ENCODE measurements at regions not wholly inside any gene's neighbourhood (a gene's known extent, or its start where the extent isn't known, plus 50 kb on each side); places are given as distances from the start of the nearest gene placed in this dataset.

DNA sequence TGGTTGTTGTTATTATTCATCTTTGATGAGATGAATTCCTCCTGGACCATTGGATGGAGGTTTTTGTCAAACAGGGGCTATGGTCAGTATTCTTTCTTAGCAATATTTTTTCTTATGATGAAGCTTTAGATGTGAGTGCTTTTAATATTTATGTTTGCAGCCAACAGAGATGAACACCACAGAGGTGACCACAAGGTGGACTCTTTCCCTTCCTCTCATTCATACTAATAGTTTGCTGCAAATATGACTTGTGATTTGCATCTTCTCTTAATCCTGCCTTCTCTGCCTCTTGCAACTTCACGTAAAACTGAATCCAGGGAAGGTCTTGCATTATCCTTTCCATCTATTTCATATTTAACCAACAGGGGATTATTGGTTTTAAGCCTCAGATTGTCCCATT is 473.1 kb upstream of the UBE2E2 start:
- H3K27me3 ChIP-seq (ENCODE audit: low read depth) = peaks cover 7% of the 10 kb centered on the region
- no peak overlapping the region for H3K4me3 ChIP-seq
- H3K36me3 ChIP-seq = no peaks in the 10 kb centered on the region
- H3K9me3 ChIP-seq (replicated peaks) = no peaks in the 10 kb centered on the region
- no peaks in the 10 kb centered on the region for H3K4me1 ChIP-seq
- H3K27ac ChIP-seq (replicated peaks) = no peak overlapping the region
- TF ChIP-seq, protein P1, sequence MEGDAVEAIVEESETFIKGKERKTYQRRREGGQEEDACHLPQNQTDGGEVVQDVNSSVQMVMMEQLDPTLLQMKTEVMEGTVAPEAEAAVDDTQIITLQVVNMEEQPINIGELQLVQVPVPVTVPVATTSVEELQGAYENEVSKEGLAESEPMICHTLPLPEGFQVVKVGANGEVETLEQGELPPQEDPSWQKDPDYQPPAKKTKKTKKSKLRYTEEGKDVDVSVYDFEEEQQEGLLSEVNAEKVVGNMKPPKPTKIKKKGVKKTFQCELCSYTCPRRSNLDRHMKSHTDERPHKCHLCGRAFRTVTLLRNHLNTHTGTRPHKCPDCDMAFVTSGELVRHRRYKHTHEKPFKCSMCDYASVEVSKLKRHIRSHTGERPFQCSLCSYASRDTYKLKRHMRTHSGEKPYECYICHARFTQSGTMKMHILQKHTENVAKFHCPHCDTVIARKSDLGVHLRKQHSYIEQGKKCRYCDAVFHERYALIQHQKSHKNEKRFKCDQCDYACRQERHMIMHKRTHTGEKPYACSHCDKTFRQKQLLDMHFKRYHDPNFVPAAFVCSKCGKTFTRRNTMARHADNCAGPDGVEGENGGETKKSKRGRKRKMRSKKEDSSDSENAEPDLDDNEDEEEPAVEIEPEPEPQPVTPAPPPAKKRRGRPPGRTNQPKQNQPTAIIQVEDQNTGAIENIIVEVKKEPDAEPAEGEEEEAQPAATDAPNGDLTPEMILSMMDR (IDR thresholded peaks at IDR 0.05; ENCODE audit: borderline replicate concordance) = peak; percentile 23
- intact Hi-C loops (cut with micrococcal nuclease) = no loop called here
- DNase-seq = no peak

DNA sequence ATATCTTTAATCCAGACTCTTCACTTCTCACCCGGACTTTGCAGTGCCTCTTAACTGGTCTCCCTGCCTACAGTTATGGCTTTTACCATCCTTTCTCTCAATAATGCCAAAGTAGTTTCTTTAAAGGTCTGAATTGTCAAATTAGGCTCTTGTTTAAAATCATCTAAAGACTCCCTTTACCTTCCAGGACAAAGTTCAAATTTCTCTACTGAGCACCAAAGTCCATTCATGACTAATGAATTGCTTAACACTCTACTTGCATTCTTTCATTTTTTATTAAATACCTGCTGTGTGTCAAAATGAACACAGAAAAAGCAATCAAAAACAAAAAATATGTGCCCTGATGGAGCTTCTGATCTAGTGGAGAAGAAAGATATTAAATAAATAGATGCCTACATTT is 472.4 kb upstream of the UBE2E2 start:
- H3K4me1 ChIP-seq = no peaks in the 10 kb centered on the region
- TF ChIP-seq, protein P1 (IDR thresholded peaks at IDR 0.05; ENCODE audit: borderline replicate concordance) = no peak
- H3K27me3 ChIP-seq (ENCODE audit: low read depth) = peaks cover 7% of the 10 kb centered on the region
- H3K27ac ChIP-seq (replicated peaks) = no peak overlapping the region
- H3K9me3 ChIP-seq (replicated peaks) = no peaks in the 10 kb centered on the region
- intact Hi-C loops (cut with micrococcal nuclease) = no loop called here
- no peak overlapping the region for H3K4me3 ChIP-seq
- no peaks in the 10 kb centered on the region for H3K36me3 ChIP-seq
- no peak for DNase-seq

DNA sequence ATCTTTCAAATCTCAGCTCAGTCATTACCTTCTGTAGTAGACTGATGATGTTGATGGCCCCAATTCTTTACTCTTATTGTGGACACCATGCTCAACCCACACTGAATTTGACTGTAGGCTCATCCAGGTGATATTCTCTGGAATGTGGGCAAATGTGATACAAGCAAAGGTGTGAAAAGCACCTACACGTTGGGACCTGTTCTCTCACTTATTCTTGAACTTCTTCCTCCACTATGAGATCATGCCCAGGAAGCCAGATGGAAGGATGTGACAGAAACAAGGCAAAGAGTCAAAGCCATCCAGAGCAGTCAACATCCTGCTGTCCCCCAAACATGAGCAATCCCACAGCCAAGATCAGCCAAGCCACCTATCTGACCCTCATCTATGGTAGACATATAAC is 471.2 kb upstream of the UBE2E2 start:
- TF ChIP-seq, protein P1 (IDR thresholded peaks at IDR 0.05; ENCODE audit: borderline replicate concordance) = no peak
- peaks cover 7% of the 10 kb centered on the region for H3K27me3 ChIP-seq (ENCODE audit: low read depth)
- intact Hi-C loops (cut with micrococcal nuclease) = no loop called here
- no peaks in the 10 kb centered on the region for H3K36me3 ChIP-seq
- H3K4me1 ChIP-seq = no peaks in the 10 kb centered on the region
- H3K27ac ChIP-seq (replicated peaks) = no peak overlapping the region
- DNase-seq = no peak
- no peak overlapping the region for H3K4me3 ChIP-seq
- H3K9me3 ChIP-seq (replicated peaks) = peaks cover 2% of the 10 kb centered on the region

DNA sequence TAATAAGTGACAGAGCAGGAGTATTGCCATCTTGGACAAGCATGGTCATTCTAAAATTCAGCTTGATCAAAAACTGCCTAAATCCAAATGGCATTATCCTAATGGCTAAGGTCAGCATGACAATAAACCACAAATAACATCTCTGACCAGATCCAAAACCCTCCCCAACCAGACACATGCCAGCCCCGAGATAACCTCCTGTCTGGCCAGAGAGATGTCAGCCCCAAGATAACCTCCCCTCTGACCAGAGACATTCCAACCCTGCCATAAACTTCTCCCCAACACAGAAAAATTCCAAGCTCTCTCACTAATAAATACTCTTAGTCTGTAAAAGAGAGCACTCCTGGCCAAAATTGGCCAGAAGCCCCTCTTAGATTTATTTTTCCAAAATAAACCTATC is 470.5 kb upstream of the UBE2E2 start:
- Histone ChIP-seq H3K4me3 (no peak overlapping the region), H3K9me3 (replicated peaks) (peaks cover 7% of the 10 kb centered on the region), H3K27me3 (ENCODE audit: low read depth) (peaks cover 7% of the 10 kb centered on the region), H3K4me1 (no peaks in the 10 kb centered on the region), H3K36me3 (no peaks in the 10 kb centered on the region), H3K27ac (replicated peaks) (no peak overlapping the region)
- no peak for DNase-seq
- intact Hi-C loops (cut with micrococcal nuclease) = no loop called here
- TF ChIP-seq, protein P1 (IDR thresholded peaks at IDR 0.05; ENCODE audit: borderline replicate concordance) = no peak

DNA sequence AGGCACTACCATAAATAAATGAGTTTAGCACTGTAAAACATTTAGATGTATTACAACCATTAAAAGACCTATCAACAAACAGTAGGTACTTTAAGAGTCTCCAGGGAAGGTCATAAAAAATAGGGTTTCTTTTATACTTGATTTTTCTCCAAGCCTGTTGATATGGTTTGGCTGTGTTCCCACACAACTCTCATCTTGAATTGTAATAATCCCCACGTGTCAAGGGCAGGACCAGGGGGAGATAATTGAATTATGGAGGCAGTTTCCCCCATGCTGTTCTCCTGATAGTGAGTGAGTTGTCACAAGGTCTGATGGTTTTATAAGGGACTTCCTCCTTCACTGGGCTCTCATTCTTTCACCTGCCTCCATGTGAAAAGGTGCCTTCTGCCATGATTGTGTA is 468.9 kb upstream of the UBE2E2 start:
- intact Hi-C loops (cut with micrococcal nuclease) = no loop called here

More for the DNA sequence above, 468.9 kb upstream of the UBE2E2 start:
- H3K4me1 ChIP-seq = no peaks in the 10 kb centered on the region
- H3K27me3 ChIP-seq (ENCODE audit: low read depth) = no peaks in the 10 kb centered on the region
- DNase-seq = no peak
- TF ChIP-seq, protein P1 (IDR thresholded peaks at IDR 0.05; ENCODE audit: borderline replicate concordance) = no peak
- H3K36me3 ChIP-seq = no peaks in the 10 kb centered on the region
- peaks cover 7% of the 10 kb centered on the region for H3K9me3 ChIP-seq (replicated peaks)
- no peak overlapping the region for H3K4me3 ChIP-seq
- no peak overlapping the region for H3K27ac ChIP-seq (replicated peaks)

All from left ventricle myocardium inferior (tissue), 1 donor.